ENCODE measurements at regions not wholly inside any gene's neighbourhood (a gene's known extent, or its start where the extent isn't known, plus 50 kb on each side); places are given as distances from the start of the nearest gene placed in this dataset.

DNA sequence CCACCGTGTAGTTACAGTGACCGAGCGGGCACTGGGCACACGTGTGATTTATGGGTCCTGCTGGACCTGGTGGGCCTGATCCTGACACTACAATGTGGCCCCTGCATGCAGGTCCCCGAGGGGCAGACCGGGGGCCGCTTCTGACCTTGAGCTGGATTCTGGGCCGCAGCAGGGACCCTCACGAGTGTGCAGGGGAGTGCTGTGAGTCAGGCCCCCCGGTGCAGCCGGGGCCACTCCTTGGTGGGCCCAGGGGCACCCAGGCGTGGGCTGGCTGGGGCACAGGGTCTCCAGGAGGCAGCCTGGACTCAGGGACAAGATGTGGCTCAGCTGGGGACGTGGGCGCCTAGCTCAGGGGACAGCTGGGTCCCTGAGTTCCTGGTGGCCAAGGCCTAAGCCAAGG, 77.5 kb upstream of the TTC34 start:
- Histone ChIP-seq H3K9me3 (ENCODE audit: low read depth) (no peaks in the 10 kb centered on the region), H3K4me3 (no peak overlapping the region), H3K4me1 (ENCODE audit: low read depth) (no peaks in the 10 kb centered on the region), H3K27me3 (no peaks in the 10 kb centered on the region), H3K27ac (no peak overlapping the region), H3K36me3 (no peaks in the 10 kb centered on the region)
- DNase-seq (ENCODE audit: low read depth in 1 of 2, low spot score in 1 of 2): no peak
- TF ChIP-seq, protein P1, sequence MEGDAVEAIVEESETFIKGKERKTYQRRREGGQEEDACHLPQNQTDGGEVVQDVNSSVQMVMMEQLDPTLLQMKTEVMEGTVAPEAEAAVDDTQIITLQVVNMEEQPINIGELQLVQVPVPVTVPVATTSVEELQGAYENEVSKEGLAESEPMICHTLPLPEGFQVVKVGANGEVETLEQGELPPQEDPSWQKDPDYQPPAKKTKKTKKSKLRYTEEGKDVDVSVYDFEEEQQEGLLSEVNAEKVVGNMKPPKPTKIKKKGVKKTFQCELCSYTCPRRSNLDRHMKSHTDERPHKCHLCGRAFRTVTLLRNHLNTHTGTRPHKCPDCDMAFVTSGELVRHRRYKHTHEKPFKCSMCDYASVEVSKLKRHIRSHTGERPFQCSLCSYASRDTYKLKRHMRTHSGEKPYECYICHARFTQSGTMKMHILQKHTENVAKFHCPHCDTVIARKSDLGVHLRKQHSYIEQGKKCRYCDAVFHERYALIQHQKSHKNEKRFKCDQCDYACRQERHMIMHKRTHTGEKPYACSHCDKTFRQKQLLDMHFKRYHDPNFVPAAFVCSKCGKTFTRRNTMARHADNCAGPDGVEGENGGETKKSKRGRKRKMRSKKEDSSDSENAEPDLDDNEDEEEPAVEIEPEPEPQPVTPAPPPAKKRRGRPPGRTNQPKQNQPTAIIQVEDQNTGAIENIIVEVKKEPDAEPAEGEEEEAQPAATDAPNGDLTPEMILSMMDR (IDR thresholded peaks at IDR 0.05; ENCODE audit: low read depth, low read length): no peak

DNA sequence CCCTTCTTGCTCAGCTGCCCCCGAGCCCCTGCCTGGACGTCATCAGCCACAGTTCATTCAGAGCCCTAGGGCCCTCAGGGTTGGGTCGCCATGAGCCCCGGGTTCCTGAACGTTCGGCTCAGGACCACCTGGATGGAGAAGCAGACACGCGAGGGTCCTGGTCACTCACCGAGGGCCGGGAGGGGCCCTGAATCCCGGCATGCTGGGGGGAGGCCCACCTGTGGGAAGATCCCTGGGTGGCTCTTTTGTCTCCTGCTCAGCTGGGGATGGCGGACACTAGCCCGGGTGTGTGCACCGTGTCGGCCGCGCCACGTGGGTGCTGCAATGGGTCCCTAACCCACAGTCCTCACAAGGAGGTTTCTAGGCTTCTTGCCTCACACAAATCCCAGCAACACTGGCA, 78.1 kb upstream of the TTC34 start:
- no peak for DNase-seq (ENCODE audit: low read depth in 1 of 2, low spot score in 1 of 2)
- H3K27me3 ChIP-seq: no peaks in the 10 kb centered on the region
- no peaks in the 10 kb centered on the region for H3K9me3 ChIP-seq (ENCODE audit: low read depth)
- H3K27ac ChIP-seq: no peak overlapping the region
- no peaks in the 10 kb centered on the region for H3K36me3 ChIP-seq
- TF ChIP-seq, protein P1 (IDR thresholded peaks at IDR 0.05; ENCODE audit: low read depth, low read length): no peak
- no peaks in the 10 kb centered on the region for H3K4me1 ChIP-seq (ENCODE audit: low read depth)
- H3K4me3 ChIP-seq: no peak overlapping the region

DNA sequence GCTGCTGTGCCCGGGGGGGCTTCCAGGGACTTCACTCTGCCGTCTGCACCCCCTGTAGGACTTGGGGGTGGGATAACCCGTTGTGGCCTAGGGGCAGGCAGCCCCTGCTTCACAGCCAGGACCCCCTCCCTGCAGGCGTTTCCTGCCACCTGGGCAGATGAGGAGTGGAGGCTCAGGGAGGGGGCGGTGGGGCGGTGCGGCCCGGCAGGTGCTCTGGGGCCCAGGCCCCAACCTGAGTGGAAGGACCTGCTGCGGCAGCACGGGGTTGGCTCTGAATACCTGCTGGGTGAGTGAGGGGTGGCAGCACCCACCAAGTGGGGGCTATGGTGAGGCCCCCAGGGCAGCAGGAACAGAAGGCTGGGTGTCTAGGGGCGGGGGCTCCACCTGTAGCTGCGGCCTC, 78.6 kb upstream of the TTC34 start:
- Histone ChIP-seq H3K36me3 (no peaks in the 10 kb centered on the region), H3K9me3 (ENCODE audit: low read depth) (no peaks in the 10 kb centered on the region), H3K27ac (no peak overlapping the region), H3K4me3 (no peak overlapping the region), H3K4me1 (ENCODE audit: low read depth) (no peaks in the 10 kb centered on the region), H3K27me3 (no peaks in the 10 kb centered on the region)
- DNase-seq (ENCODE audit: low read depth in 1 of 2, low spot score in 1 of 2): no peak
- TF ChIP-seq, protein P1 (IDR thresholded peaks at IDR 0.05; ENCODE audit: low read depth, low read length): no peak

DNA sequence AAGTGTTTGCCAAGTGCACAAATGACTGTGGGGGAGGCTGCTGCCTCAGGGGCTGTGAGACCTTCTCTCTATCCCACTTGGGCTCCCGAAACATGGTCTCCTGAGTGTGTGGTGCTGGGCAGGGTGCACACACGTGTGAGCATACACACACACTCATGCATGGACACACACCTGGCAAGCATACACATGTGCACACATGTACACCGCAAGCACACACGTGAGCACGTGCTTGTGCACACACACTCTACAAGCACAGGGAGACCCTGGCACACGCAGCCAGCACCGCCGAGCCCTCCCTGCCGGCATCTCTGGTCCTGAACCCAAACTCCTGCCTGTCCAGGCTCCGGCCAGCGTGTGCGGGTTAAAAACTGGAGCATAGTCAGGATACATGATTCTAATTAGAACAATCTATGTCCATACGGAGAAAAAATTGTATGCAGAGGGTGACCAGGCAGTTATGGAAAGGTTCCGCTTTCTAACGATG, 79.4 kb upstream of the TTC34 start:
- H3K9me3 ChIP-seq (ENCODE audit: low read depth): no peaks in the 10 kb centered on the region
- H3K27me3 ChIP-seq: no peaks in the 10 kb centered on the region
- H3K4me3 ChIP-seq: no peak overlapping the region
- H3K27ac ChIP-seq: no peak overlapping the region
- no peaks in the 10 kb centered on the region for H3K36me3 ChIP-seq
- DNase-seq (ENCODE audit: low read depth in 1 of 2, low spot score in 1 of 2): no peak
- no peaks in the 10 kb centered on the region for H3K4me1 ChIP-seq (ENCODE audit: low read depth)
- TF ChIP-seq, protein P1 (IDR thresholded peaks at IDR 0.05; ENCODE audit: low read depth, low read length): no peak

DNA sequence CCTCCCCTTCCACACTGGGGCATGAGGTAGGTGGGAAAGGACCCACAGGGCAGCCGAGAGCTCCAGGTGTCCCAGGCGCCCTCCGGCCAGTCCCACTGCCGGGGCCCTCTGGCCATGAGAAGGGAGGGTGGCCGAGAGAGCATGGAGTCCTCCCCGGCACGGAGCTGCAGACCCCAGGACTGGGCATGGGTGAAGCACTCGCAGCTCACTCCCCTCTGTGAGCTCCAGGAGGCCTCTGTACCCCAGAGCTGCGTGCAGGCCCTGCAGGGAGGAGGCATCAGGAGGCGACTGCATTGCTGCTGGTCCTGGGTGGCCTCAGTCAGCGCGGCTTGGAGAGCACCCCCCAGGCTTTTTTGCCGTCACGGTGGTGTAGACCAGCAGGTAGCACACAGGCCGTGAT, 80.1 kb upstream of the TTC34 start:
- TF ChIP-seq, protein P1 (IDR thresholded peaks at IDR 0.05; ENCODE audit: low read depth, low read length): no peak
- no peaks in the 10 kb centered on the region for H3K4me1 ChIP-seq (ENCODE audit: low read depth)
- H3K27me3 ChIP-seq: no peaks in the 10 kb centered on the region
- H3K4me3 ChIP-seq: no peak overlapping the region
- no peak for DNase-seq (ENCODE audit: low read depth in 1 of 2, low spot score in 1 of 2)
- no peaks in the 10 kb centered on the region for H3K36me3 ChIP-seq
- H3K27ac ChIP-seq: no peak overlapping the region
- H3K9me3 ChIP-seq (ENCODE audit: low read depth): no peaks in the 10 kb centered on the region
